GM12878 (cell line): ENCODE measurements at regions not wholly inside any gene's neighbourhood (a gene's known extent, or its start where the extent isn't known, plus 50 kb on each side); places are given as distances from the start of the nearest gene placed in this dataset.

Experiments
- ATAC-seq: fragments of 200-7000 bp; cut with Tn5 transposase; 3 replicates; pipeline ENCODE4 v1.9.1; 2020; ENCODE audit warnings: mild to moderate bottlenecking, moderate library complexity
- BruUV-seq: library from RNA; stranded (reverse); fragments of 400-500 nt; replicated peaks from 2 replicates; lab custom pipeline; 2021; lab: Mats Ljungman, UMichigan
- CTCF ChIA-PET: fragments of 300-600 bp; sonication (Branson Sonifier 250); formaldehyde crosslinking; extraction: SDS; loops from one replicate; lab custom pipeline; 2021; ENCODE audit warnings: inconsistent platforms; lab: Yijun Ruan, JAX
- POLR2A ChIA-PET: fragments of 350-600 bp; formaldehyde crosslinking; extraction: SDS; loops from one replicate; lab custom pipeline; 2021; ENCODE audit warnings: inconsistent platforms; lab: Charles Lee
- RAD21 ChIA-PET: fragments of 300-600 bp; sonication (Branson Sonifier 250); formaldehyde crosslinking; loops from one replicate; lab custom pipeline; 2023; ENCODE audit warnings: antibody characterized with exemption; ENCODE audit not compliant: unreplicated experiment; lab: Charles Lee
- SMC1A ChIA-PET: fragments of 300-600 bp; sonication (Branson Sonifier 250); formaldehyde crosslinking; loops from one replicate; lab custom pipeline; 2023; ENCODE audit not compliant: unreplicated experiment, uncharacterized antibody; lab: Charles Lee
- DNase-seq: peaks from one replicate; pipeline ENCODE4 v3.0.0-alpha.2; 2011; ENCODE audit warnings: low read depth, low spot score
- FAIRE-seq: peaks from 3 replicates; lab custom pipeline; 2011; peaks lifted over from hg19 to GRCh38; lab: Jason Lieb, UNC
- H2AFZ ChIP-seq: 2 replicates; pipeline ENCODE4 v1.6.0; 2011; ENCODE audit warnings: low read depth, low read length, control low read depth; ENCODE audit not compliant: control insufficient read depth
- H3K27ac ChIP-seq: 2 replicates; pipeline ENCODE4 v1.5.1; 2011; ENCODE audit warnings: control low read depth; ENCODE audit not compliant: control insufficient read depth, insufficient read depth
- H3K27me3 ChIP-seq, 2 experiments: replicated peaks in 1 of 2; 2 replicates each; pipeline versions ENCODE4 v1.6.0 to v1.6.1; 2011; ENCODE audit warnings: low read length in 1 of 2; ENCODE audit not compliant: control insufficient read depth in 2 of 2, insufficient read depth in 2 of 2
- H3K36me3 ChIP-seq, 2 experiments: 2 replicates each; pipeline ENCODE4 v1.5.1; 2011; ENCODE audit warnings: low read length in 1 of 2; ENCODE audit not compliant: control insufficient read depth in 2 of 2, insufficient read depth in 2 of 2
- H3K4me1 ChIP-seq: 2 replicates; pipeline ENCODE4 v1.6.1; 2011; ENCODE audit warnings: mild to moderate bottlenecking, low read length, moderate library complexity, mixed read lengths; ENCODE audit not compliant: control insufficient read depth, insufficient read depth
- H3K4me2 ChIP-seq: 2 replicates; pipeline ENCODE4 v1.6.0; 2011; ENCODE audit warnings: control low read depth; ENCODE audit not compliant: control insufficient read depth, insufficient read depth
- H3K4me3 ChIP-seq: fragments of 200-600 bp; sonication (generic); 2 replicates; pipeline ENCODE4 v1.5.1; 2016
- H3K79me2 ChIP-seq: 2 replicates; pipeline ENCODE4 v1.6.0; 2011; ENCODE audit warnings: low read length; ENCODE audit not compliant: control insufficient read depth, insufficient read depth
- H3K9ac ChIP-seq: 2 replicates; pipeline ENCODE4 v1.8.0; 2011; ENCODE audit warnings: low read length, control low read depth, mixed read lengths; ENCODE audit not compliant: control insufficient read depth, insufficient read depth
- H3K9me3 ChIP-seq: replicated peaks from 3 replicates; pipeline ENCODE4 v1.5.1; 2011; ENCODE audit warnings: mild to moderate bottlenecking, low read length; ENCODE audit not compliant: control insufficient read depth, insufficient read depth
- H4K20me1 ChIP-seq: 2 replicates; pipeline ENCODE4 v1.6.0; 2011; ENCODE audit not compliant: control insufficient read depth, insufficient read depth
- ATF2 ChIP-seq: IDR thresholded peaks from 2 replicates; pipeline ENCODE4 v1.6.1; 2012; ENCODE audit warnings: low read length, inconsistent platforms
- ATF3 ChIP-seq: IDR thresholded peaks from 2 replicates; pipeline ENCODE4 v1.6.1; 2011; ENCODE audit warnings: low read depth, mild to moderate bottlenecking, low read length, moderate library complexity, borderline replicate concordance; ENCODE audit errors: extremely low read depth
- BMI1 ChIP-seq: fragments of 450-650 bp; IDR thresholded peaks from 2 replicates; pipeline ENCODE4 v1.6.1; 2016; ENCODE audit warnings: mild to moderate bottlenecking, moderate library complexity, borderline replicate concordance
- BRCA1 ChIP-seq: IDR thresholded peaks from 2 replicates; pipeline ENCODE4 v1.6.1; 2011; ENCODE audit warnings: low read depth, low read length, improper control_type of control experiment
- E2F4 ChIP-seq: IDR thresholded peaks from 2 replicates; pipeline ENCODE4 v1.6.1; 2012; ENCODE audit warnings: low read depth, low read length, improper control_type of control experiment
- EP300 ChIP-seq, 2 experiments: fragments of 150-350 bp in 1 of 2; IDR thresholded peaks; 2 replicates each; pipeline ENCODE4 v1.6.1; 2011 to 2012; ENCODE audit warnings: low read depth in 2 of 2, low read length in 2 of 2, borderline replicate concordance in 1 of 2, improper control_type of control experiment in 1 of 2, inconsistent platforms in 1 of 2; ENCODE audit not compliant: control insufficient read depth in 1 of 2
- IRF3 ChIP-seq: fragments of 450-650 bp; IDR thresholded peaks from 2 replicates; pipeline ENCODE4 v1.6.1; 2014; ENCODE audit warnings: mild to moderate bottlenecking
- NFYB ChIP-seq: IDR thresholded peaks from 2 replicates; pipeline ENCODE4 v1.6.1; 2011; ENCODE audit warnings: low read depth, mild to moderate bottlenecking, low read length, improper control_type of control experiment, moderate library complexity; ENCODE audit not compliant: insufficient read depth
- PML ChIP-seq: IDR thresholded peaks from 2 replicates; pipeline ENCODE4 v1.6.1; 2012; ENCODE audit warnings: low read length, inconsistent platforms
- SMARCA5 ChIP-seq: fragments of 450-650 bp; IDR thresholded peaks from 2 replicates; pipeline ENCODE4 v1.6.1; 2017; ENCODE audit warnings: mild to moderate bottlenecking
- STAT3 ChIP-seq: IDR thresholded peaks from 2 replicates; pipeline ENCODE4 v1.6.1; 2011; ENCODE audit warnings: low read depth, low read length, improper control_type of control experiment
- TBL1XR1 ChIP-seq: IDR thresholded peaks from 2 replicates; pipeline ENCODE4 v1.6.1; 2012; ENCODE audit warnings: low read depth, low read length, improper control_type of control experiment
- USF1 ChIP-seq: IDR thresholded peaks from 2 replicates; pipeline ENCODE4 v1.6.1; 2011; ENCODE audit warnings: borderline replicate concordance, low read depth, mild to moderate bottlenecking, moderate library complexity, mixed read lengths, low read length; ENCODE audit not compliant: insufficient read depth; ENCODE audit errors: extremely low read length
- ZNF207 ChIP-seq: fragments of 450-650 bp; IDR thresholded peaks from 2 replicates; pipeline ENCODE4 v1.6.1; 2014; ENCODE audit warnings: antibody characterized with exemption, mild to moderate bottlenecking, borderline replicate concordance
- ZNF24 ChIP-seq: fragments of 450-650 bp; IDR thresholded peaks from 2 replicates; pipeline ENCODE4 v1.6.1; 2017; ENCODE audit warnings: antibody characterized with exemption, mild to moderate bottlenecking
- WGBS: methylation state at CpG from one replicate; pipeline ENCODE4 v1.1.6; 2016; ENCODE audit warnings: low lambda C conversion rate; ENCODE audit not compliant: insufficient replicate concordance, insufficient coverage; ENCODE audit errors: missing lambda C conversion rate; 5-methylcytosine and 5-hydroxymethylcytosine counted together
- in situ Hi-C: fragments of 300-500 bp; cut with MboI; formaldehyde crosslinking; loops from 9 replicates; pipeline ENCODE4 v1.14.3; 2018; ENCODE audit warnings: mixed read lengths
- intact Hi-C: fragments of 100-400 bp; cut with micrococcal nuclease; formaldehyde crosslinking; loops from one replicate; pipeline ENCODE4 v1.14.2; 2022; ENCODE audit not compliant: unreplicated experiment

- no peak for TF ChIP-seq E2F4
- TF ChIP-seq BRCA1 = no peak
- no peak for TF ChIP-seq BMI1
- no peak for TF ChIP-seq STAT3
- no peak for TF ChIP-seq ATF3
Measured at GRCh38 chr21:35926003-35926740, 134.2 kb downstream of the SETD4 start (continued).

- TF ChIP-seq ZNF24 (no peak), TBL1XR1 (no peak), PML (no peak), SMARCA5 (no peak), USF1 (no peak), IRF3 (no peak), NFYB (no peak), ATF2 (no peak), ZNF207 (no peak), EP300 (IDR thresholded peaks at IDR 0.05; ENCODE audit: borderline replicate concordance in 1 of 2, control insufficient read depth in 1 of 2, low read depth in 2 of 2, low read length in 2 of 2) (no peak)
- no peaks in the 10 kb centered on the region for H3K79me2 ChIP-seq
- no peak overlapping the region for H3K4me2 ChIP-seq
- no peaks in the 10 kb centered on the region for H4K20me1 ChIP-seq
- H3K27ac ChIP-seq = no peak overlapping the region
- H3K4me1 ChIP-seq = no peaks in the 10 kb centered on the region
- no TSS peak for BruUV-seq
- in situ Hi-C loops = no loop called here
- ChIA-PET SMC1A (no interaction called here), RAD21 (no interaction called here), POLR2A (no interaction called here), CTCF (no interaction called here)
- H2AFZ ChIP-seq = no peak overlapping the region
- FAIRE-seq = no peak
- H3K27me3 ChIP-seq = no peaks in the 10 kb centered on the region
- WGBS = 31% methylated on average over 6 of the region's 6 CpGs
- H3K9ac ChIP-seq = no peak overlapping the region
- H3K4me3 ChIP-seq = no peak overlapping the region
- no peaks in the 10 kb centered on the region for H3K36me3 ChIP-seq
- no peak for DNase-seq
- H3K9me3 ChIP-seq = no peaks in the 10 kb centered on the region
- ATAC-seq = no peak
- intact Hi-C loops = no loop called here
Measured at GRCh38 chr21:35925497-35925896, 134.8 kb downstream of the SETD4 start.
